GM23248 (cell line): ENCODE measurements at regions not wholly inside any gene's neighbourhood (a gene's known extent, or its start where the extent isn't known, plus 50 kb on each side); places are given as distances from the start of the nearest gene placed in this dataset.

Experiments used
- DNase-seq: peaks from one replicate; pipeline ENCODE4 v3.0.0-alpha.2; 2015
- H2AFZ ChIP-seq: fragments of 200-600 bp; sonication (generic); 2 replicates; pipeline ENCODE4 v1.6.1; 2016; ENCODE audit warnings: antibody characterized with exemption
- H3F3A ChIP-seq: fragments of 200-600 bp; sonication (generic); 2 replicates; pipeline ENCODE4 v1.6.1; 2016; ENCODE audit warnings: mild to moderate bottlenecking, antibody characterized with exemption, mixed run types; ENCODE audit not compliant: insufficient read depth
- H3K27ac ChIP-seq: fragments of 200-600 bp; sonication (generic); 2 replicates; pipeline ENCODE4 v1.5.1; 2016; ENCODE audit warnings: mild to moderate bottlenecking
- H3K27me3 ChIP-seq: fragments of 200-600 bp; sonication (generic); replicated peaks from 2 replicates; pipeline ENCODE4 v1.6.1; 2016; ENCODE audit warnings: mild to moderate bottlenecking; ENCODE audit not compliant: insufficient read depth
- H3K36me3 ChIP-seq: fragments of 200-600 bp; sonication (generic); 2 replicates; pipeline ENCODE4 v1.6.1; 2016; ENCODE audit warnings: low read depth, mild to moderate bottlenecking
- H3K4me1 ChIP-seq: fragments of 200-600 bp; sonication (generic); 2 replicates; pipeline ENCODE4 v1.6.1; 2016; ENCODE audit warnings: mild to moderate bottlenecking; ENCODE audit not compliant: insufficient read depth
- H3K4me2 ChIP-seq: fragments of 200-600 bp; sonication (generic); one replicate; pipeline ENCODE4 v1.6.1; 2016; ENCODE audit warnings: mild to moderate bottlenecking; ENCODE audit not compliant: unreplicated experiment
- H3K4me3 ChIP-seq: fragments of 200-600 bp; sonication (generic); 2 replicates; pipeline ENCODE4 v1.5.1; 2016; ENCODE audit warnings: mild to moderate bottlenecking
- H3K79me2 ChIP-seq: fragments of 200-600 bp; sonication (generic); 2 replicates; pipeline ENCODE4 v1.6.1; 2016; ENCODE audit warnings: mild to moderate bottlenecking; ENCODE audit not compliant: insufficient read depth
- H3K9ac ChIP-seq: fragments of 200-600 bp; sonication (generic); 2 replicates; pipeline ENCODE4 v1.6.1; 2016; ENCODE audit warnings: mild to moderate bottlenecking
- H3K9me2 ChIP-seq: fragments of 200-600 bp; sonication (generic); 2 replicates; pipeline ENCODE4 v1.6.1; 2016; ENCODE audit warnings: mixed run types, mild to moderate bottlenecking, moderate library complexity; ENCODE audit not compliant: insufficient read depth
- H3K9me3 ChIP-seq: fragments of 200-600 bp; sonication (generic); one replicate; pipeline ENCODE4 v1.6.1; 2017; ENCODE audit warnings: low read depth
- H4K20me1 ChIP-seq: fragments of 200-600 bp; sonication (generic); 2 replicates; pipeline ENCODE4 v1.6.0; 2016; ENCODE audit not compliant: insufficient read depth
- EZH2 ChIP-seq: fragments of 200-600 bp; sonication (generic); IDR thresholded peaks from 2 replicates; pipeline ENCODE4 v1.6.1; 2018; ENCODE audit warnings: antibody characterized with exemption, mild to moderate bottlenecking; ENCODE audit not compliant: insufficient read depth, poor library complexity, severe bottlenecking
- EZH2phosphoT487 ChIP-seq: fragments of 200-600 bp; sonication (generic); IDR thresholded peaks from 2 replicates; pipeline ENCODE4 v1.6.1; 2018; ENCODE audit warnings: antibody characterized with exemption, moderate library complexity, mild to moderate bottlenecking, low read depth; ENCODE audit not compliant: insufficient read depth
- WGBS, 2 experiments: methylation state at CpG; one replicate each; pipeline ENCODE4 v1.1.6; 2015 to 2017; ENCODE audit warnings: low lambda C conversion rate in 2 of 2, low coverage in 1 of 2; ENCODE audit errors: missing lambda C conversion rate in 2 of 2; 5-methylcytosine and 5-hydroxymethylcytosine counted together
- in situ Hi-C: fragments of 300-500 bp; cut with MboI; formaldehyde crosslinking; loops from 2 replicates; pipeline ENCODE4 v1.15.0; 2020

DNA sequence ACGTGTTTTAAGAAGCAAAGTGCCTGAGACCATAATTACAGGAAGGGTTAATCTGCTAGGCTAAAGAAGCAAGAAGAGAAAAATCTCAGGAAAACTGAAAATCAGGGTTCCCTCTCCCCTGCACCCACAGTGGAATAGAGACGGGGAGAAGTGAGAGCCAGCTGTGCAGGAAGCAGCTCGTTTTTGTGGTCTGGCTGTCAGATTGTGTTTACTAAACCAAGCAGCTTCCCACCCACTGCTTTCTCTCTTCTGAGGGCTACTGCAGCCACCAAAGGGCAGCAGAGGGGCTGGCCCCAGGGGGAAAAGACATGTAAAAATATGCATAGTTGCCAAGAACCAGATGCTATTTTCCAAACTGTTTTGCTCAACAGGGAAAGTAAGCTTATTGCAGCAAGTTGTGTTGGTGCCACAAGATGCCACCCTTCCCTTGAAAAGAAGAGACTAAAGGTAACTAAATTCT, 72.6 kb upstream of the THUMPD2 start:
- H3K4me2 ChIP-seq = peak overlapping the region; percentile 71
- H3K79me2 ChIP-seq = no peaks in the 10 kb centered on the region
- peak; percentile 42 for DNase-seq
- in situ Hi-C loops = no loop called here
- peaks cover 15% of the 10 kb centered on the region for H3K4me1 ChIP-seq
- H3K4me3 ChIP-seq = peak overlapping the region; percentile 57
- no peak for TF ChIP-seq EZH2phosphoT487
- no peaks in the 10 kb centered on the region for H4K20me1 ChIP-seq
- WGBS, 2 experiments = 2 to 8% methylated on average over 3 of the region's 3 CpGs
- H3K27ac ChIP-seq = no peak overlapping the region
- H3K9me2 ChIP-seq = no peaks in the 10 kb centered on the region
- H3K9me3 ChIP-seq = no peaks in the 10 kb centered on the region
- peaks cover 10% of the 10 kb centered on the region; the same call in 1 of the 2 replicates for H3F3A ChIP-seq
- no peaks in the 10 kb centered on the region for H3K36me3 ChIP-seq
- 0 out of 2 replicates have a peak, but pooled peaks cover 6% of the 10 kb centered on the region for H3K27me3 ChIP-seq
- no peak overlapping the region for H3K9ac ChIP-seq
- H2AFZ ChIP-seq = peak overlapping the region; percentile 41

DNA sequence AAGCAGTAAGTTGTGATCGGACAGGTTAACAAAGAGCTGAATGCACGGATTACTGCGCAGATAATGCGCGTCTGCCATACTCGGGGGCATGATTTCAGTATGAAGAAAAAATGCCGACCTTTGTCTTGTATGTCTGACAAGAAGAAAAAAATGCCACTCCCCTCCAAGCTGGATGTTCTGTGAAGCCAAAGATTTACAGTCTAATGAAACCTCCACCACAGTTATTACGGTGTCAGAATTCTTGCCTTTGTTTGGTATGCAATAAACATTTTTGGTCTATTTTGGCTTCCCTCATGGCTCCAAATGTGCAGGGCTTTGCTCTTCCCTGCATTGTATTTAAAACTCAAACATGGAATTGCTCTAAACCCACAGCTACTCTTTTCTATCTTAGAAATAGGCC, 72.2 kb upstream of the THUMPD2 start:
- in situ Hi-C loops = no loop called here
- Histone ChIP-seq H3K27ac (no peak overlapping the region), H3K4me2 (peak overlapping the region; percentile 71)

DNA sequence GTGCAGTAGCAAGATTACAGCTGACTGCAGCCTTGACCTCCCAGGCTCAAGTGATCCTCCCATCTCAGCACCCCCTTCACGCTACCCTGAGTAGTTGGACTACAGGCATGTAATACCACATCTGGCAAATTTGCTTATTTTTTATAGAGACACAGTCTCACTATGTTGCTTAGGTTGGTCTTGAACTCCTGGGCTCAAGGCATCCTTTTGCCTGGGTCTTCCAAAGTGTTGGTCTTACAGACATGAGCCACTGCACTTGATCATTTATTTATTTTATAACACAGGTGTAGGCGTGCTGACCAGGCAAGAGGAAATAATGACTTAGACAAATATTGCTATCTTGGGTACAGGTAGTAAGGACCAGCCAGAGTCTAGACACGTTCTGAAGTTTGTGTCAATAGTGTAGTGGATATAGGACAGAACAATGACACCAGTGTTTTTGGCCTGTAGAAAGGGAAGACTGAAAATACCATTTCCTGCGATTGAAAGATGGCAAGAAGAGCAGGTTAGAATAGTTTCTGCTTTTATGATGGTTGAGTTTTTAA, 71.0 kb upstream of the THUMPD2 start:
- Histone ChIP-seq H3K4me3 (no peak overlapping the region), H3K9me2 (no peaks in the 10 kb centered on the region), H3K9me3 (no peaks in the 10 kb centered on the region), H3K27me3 (0 out of 2 replicates have a peak, but pooled peaks cover 6% of the 10 kb centered on the region), H3K9ac (no peak overlapping the region), H3K36me3 (no peaks in the 10 kb centered on the region), H4K20me1 (no peaks in the 10 kb centered on the region), H2AFZ (no peak overlapping the region), H3K79me2 (no peaks in the 10 kb centered on the region), H3K4me1 (peaks cover 15% of the 10 kb centered on the region), H3K4me2 (no peak overlapping the region), H3K27ac (no peak overlapping the region), H3F3A (peaks cover 10% of the 10 kb centered on the region; the same call in 1 of the 2 replicates)
- TF ChIP-seq EZH2phosphoT487 (no peak), EZH2 (no peak)
- in situ Hi-C loops = no loop called here
- 76 to 77% methylated on average over 4 of the region's 4 CpGs for whole genome bisulfite sequencing, 2 experiments
- DNase-seq = no peak

More for the DNA sequence above, 72.2 kb upstream of the THUMPD2 start:
- Histone ChIP-seq H3K9me2 (no peaks in the 10 kb centered on the region), H3F3A (peaks cover 10% of the 10 kb centered on the region; the same call in 1 of the 2 replicates), H3K9me3 (no peaks in the 10 kb centered on the region), H4K20me1 (no peaks in the 10 kb centered on the region), H3K27me3 (0 out of 2 replicates have a peak, but pooled peaks cover 6% of the 10 kb centered on the region), H2AFZ (peak overlapping the region; percentile 41), H3K4me3 (peak overlapping the region; percentile 57), H3K79me2 (no peaks in the 10 kb centered on the region), H3K9ac (no peak overlapping the region), H3K36me3 (no peaks in the 10 kb centered on the region), H3K4me1 (peaks cover 15% of the 10 kb centered on the region)
- 16 to 26% methylated on average over 8 of the region's 8 CpGs for WGBS, 2 experiments
- peak; percentile 19 for DNase-seq
- TF ChIP-seq EZH2phosphoT487 (no peak), EZH2 (no peak)

DNA sequence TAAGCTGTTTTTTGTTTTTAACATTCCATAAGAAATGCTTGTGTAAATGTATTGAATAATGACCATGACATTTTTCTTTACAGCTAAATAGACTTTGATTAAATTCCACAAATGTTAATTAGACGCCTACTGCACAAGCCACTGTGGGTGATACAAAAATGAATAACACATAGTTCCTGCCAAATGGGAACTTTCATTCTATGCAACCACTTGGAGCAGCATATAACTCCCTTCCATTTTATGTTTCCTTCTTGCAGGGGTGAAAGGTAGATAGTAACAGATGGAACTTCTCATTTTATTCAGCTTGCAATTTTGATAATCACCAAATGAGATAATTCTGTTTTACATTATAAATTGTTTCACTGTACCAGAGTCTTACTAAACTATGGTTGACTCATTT, 70.0 kb upstream of the THUMPD2 start:
- Histone ChIP-seq H3K9me3 (no peaks in the 10 kb centered on the region), H4K20me1 (no peaks in the 10 kb centered on the region), H3K4me3 (no peak overlapping the region), H3K9ac (no peak overlapping the region), H3K4me1 (peaks cover 15% of the 10 kb centered on the region), H3F3A (peaks cover 10% of the 10 kb centered on the region; the same call in 1 of the 2 replicates), H3K9me2 (no peaks in the 10 kb centered on the region), H3K36me3 (no peaks in the 10 kb centered on the region), H3K79me2 (no peaks in the 10 kb centered on the region), H3K4me2 (no peak overlapping the region), H2AFZ (no peak overlapping the region), H3K27me3 (0 out of 2 replicates have a peak, but pooled peaks cover 6% of the 10 kb centered on the region), H3K27ac (no peak overlapping the region)
- WGBS, 2 experiments = 83 to 97% methylated on average over 1 of the region's 1 CpG
- in situ Hi-C loops = no loop called here
- TF ChIP-seq EZH2phosphoT487 = no peak
- no peak for TF ChIP-seq EZH2
- DNase-seq = no peak
